GM18507 (cell line): ENCODE measurements at regions not wholly inside any gene's neighbourhood (a gene's known extent, or its start where the extent isn't known, plus 50 kb on each side); places are given as distances from the start of the nearest gene placed in this dataset.
"Not testable (repeated sequence)": the region's sequence is repeated elsewhere in the genome, so short reads cannot be mapped to it uniquely, and the experiment has no call there.

Experiments
- DNase-seq: peaks from one replicate; pipeline ENCODE4 v3.0.0; 2011; ENCODE audit warnings: low read depth; ENCODE audit not compliant: insufficient read length; ENCODE audit errors: extremely low spot score
- FAIRE-seq: peaks from 2 replicates; lab custom pipeline; 2011; peaks lifted over from hg19 to GRCh38; lab: Jason Lieb, UNC

- DNase-seq (no peak), FAIRE-seq (no peak)
Observed at GRCh38 chr20:53786445-53787267, 193.0 kb upstream of the ZNF217 start.

GRCh38 chr20:53786071-53786444, 192.4 kb upstream of the ZNF217 start:
- FAIRE-seq (no peak), DNase-seq (no peak)

- DNase-seq, result no peak
- no peak for FAIRE-seq
Observed at GRCh38 chr20:53785320-53785719, 191.7 kb upstream of the ZNF217 start.

- no peak for FAIRE-seq
- DNase-seq, result no peak
Observed at GRCh38 chr20:53783768-53784167, 190.1 kb upstream of the ZNF217 start.

GRCh38 chr20:53782612-53783246, 189.1 kb upstream of the ZNF217 start:
- DNase-seq, result no peak
- no peak for FAIRE-seq

GRCh38 chr20:53779822-53780221, 186.2 kb upstream of the ZNF217 start:
- FAIRE-seq (no peak), DNase-seq (no peak)

GRCh38 chr20:53778736-53779135, 185.1 kb upstream of the ZNF217 start:
- no peak for DNase-seq
- FAIRE-seq, result no peak

GRCh38 chr20:53778041-53778516, 184.4 kb upstream of the ZNF217 start:
- FAIRE-seq, result no peak
- no peak for DNase-seq

GRCh38 chr20:53777402-53777801, 183.8 kb upstream of the ZNF217 start:
- FAIRE-seq, DNase-seq: not testable (repeated sequence)

- DNase-seq (no peak), FAIRE-seq (no peak)
Observed at GRCh38 chr20:53776858-53777257, 183.2 kb upstream of the ZNF217 start.

- DNase-seq (no peak), FAIRE-seq (no peak)
Observed at GRCh38 chr20:53774461-53775203, 181.0 kb upstream of the ZNF217 start.

- no peak for FAIRE-seq
- no peak for DNase-seq
Observed at GRCh38 chr20:53773792-53774401, 180.3 kb upstream of the ZNF217 start.

GRCh38 chr20:53773066-53773791, 179.6 kb upstream of the ZNF217 start:
- DNase-seq, FAIRE-seq: not testable (repeated sequence)

GRCh38 chr20:53769041-53769440, 175.4 kb upstream of the ZNF217 start:
- DNase-seq (no peak), FAIRE-seq (no peak)

GRCh38 chr20:53768329-53768728, 174.7 kb upstream of the ZNF217 start:
- DNase-seq, result no peak
- FAIRE-seq, result no peak

- no peak for DNase-seq
- no peak for FAIRE-seq
Observed at GRCh38 chr20:53767206-53767930, 173.7 kb upstream of the ZNF217 start.

GRCh38 chr20:53764415-53764800, 170.8 kb upstream of the ZNF217 start:
- FAIRE-seq, result no peak

GRCh38 chr20:53763707-53764414, 170.2 kb upstream of the ZNF217 start:
- FAIRE-seq (no peak), DNase-seq (no peak)

More at GRCh38 chr20:53764415-53764800, 170.8 kb upstream of the ZNF217 start:
- no peak for DNase-seq
